GM19043 (cell line): ENCODE measurements at regions not wholly inside any gene's neighbourhood (a gene's known extent, or its start where the extent isn't known, plus 50 kb on each side); places are given as distances from the start of the nearest gene placed in this dataset.
"Not testable (repeated sequence)": the region's sequence is repeated elsewhere in the genome, so short reads cannot be mapped to it uniquely, and the experiment has no call there.

Experiments used
- ATAC-seq: cut with Tn5 transposase; IDR thresholded peaks from one replicate; pipeline ENCODE4 v1.9.1; 2021; ENCODE audit warnings: low read depth; ENCODE audit not compliant: unreplicated experiment

DNA sequence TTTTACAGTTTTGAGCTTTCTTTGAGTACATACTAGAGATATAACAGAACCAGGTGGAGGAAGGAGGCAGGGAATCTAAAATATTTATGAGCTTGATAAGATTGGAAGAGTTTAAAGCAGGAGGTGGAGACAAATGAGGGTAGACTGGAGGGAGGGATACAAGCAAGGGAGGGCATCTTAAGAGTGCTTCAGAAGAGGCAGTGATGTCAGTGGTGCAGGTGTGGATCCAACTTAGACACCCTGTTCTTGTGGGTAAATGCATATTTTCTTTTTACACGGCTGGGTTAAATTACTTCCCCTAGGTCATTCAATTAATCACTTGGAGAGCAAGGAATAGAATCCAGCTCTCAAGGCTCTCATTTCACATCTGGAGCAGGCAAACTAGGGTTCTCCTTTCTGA is 146.1 kb upstream of the LRIG3 start:
- no peak for ATAC-seq

DNA sequence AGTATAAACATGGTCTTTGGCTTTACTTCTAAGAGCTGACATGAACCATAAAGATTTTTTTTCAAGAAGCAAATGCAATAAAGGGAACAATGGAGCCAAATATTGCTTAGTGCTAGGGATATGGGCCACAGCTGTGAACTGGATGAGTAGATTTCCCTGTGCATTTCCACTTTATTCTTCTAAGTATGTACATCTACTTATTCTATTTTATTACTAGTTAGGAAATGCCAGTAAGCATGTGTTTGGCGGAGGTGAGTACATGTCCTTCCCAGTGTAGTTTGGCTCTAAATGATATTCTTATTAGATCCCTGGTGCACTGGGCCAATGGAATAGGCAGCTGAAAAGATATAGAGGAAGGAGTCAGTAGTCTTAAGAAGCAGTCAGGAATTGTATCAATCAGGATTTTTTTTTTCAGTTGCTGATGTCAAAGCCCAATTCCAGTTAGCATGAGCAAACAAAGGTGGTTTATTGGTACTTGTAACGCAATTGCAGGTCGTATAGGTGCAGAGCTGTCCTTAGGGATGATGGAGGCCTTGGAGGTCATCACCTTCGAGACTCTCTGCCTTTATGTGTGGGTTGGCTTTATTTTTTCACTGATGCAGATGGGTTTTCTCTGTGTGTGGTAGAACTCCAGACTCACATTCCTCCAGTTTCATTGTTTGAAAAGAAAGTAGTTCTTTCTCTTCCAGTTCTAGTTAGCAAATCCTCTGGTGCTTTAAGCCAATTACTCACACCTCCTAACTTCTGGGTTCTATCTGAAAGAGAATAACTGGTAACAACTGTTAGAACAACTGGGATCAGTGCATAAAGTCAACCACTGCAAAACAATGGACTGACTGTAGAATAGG is 139.0 kb upstream of the LRIG3 start:
- no peak for ATAC-seq

DNA sequence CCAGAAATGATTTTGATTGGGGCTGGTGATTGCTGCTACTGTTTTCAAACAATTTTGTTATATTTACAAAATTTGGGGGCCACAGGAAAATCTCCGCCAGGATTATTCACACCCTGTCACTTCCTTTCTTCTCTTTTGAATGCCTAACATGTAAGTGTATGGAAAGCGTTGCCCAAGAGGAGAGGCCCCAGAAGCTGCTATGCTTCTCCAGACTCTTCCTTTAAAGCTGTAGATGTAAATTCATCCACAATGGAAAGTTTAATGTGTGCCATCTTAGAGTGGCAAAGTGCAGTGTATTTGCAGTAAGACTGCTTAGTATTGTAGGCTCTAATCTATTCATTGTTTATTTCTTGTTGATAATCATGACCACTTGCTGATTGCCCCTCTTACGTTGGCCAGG is 136.7 kb upstream of the LRIG3 start:
- ATAC-seq: no peak

DNA sequence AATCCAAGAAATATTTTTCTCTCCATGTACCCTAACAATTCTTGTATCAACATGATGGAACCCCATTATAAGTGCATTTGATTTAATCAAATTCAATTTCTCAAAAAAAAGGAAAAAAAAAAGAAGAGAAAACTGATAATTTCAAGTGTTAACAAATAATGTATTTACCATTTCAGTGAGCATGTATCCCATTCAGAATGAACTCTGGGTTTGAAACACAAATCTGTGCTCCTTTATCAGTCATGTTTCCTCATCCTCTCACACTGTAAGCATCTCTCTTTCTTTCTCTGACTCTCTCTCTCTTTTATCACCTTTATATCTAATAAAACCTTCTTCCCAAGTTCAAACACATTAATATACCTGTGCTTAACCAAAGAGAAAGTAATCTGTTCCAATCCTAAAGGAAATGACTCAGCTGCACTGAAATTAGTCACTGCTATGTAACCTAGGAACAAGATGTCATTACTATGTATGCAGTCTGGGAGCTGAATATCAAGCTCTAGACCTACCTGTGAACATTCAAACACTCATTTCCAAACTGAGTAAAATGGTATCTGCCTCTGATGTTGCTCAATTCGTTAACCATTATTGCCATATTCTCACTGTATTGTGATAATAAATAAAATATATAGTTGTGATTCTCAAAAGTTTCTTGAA is 135.0 kb upstream of the LRIG3 start:
- ATAC-seq: peak; percentile 68

DNA sequence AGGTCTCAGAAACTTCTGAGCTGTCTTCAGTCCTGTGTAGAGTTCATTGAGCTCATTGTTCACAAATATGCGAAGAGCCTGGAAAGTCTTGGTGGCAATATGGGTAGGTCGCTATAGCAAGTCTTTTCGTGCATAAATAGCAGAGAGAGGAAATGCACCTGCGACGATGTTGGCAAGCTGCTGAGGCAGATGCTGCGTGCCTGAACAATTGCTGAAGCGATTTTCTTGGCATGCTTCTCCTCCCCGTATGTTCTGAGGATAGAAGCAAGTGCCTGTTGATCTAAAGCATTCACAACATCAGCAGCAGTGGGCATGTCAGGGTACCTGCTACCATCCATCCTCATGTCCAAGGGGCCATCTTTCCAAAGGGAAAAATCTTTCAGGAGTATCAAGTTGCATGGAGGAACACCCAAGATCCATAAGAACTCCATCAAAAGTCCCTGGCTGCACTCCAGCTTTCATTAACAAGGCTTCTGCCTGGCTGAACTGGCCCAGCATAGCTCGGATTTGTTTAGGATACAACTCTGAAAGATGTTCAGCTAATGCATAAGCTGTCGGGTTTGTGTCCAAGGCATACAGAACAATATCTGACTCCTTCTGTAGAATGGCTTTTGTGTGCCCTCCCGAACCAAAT is 133.1 kb upstream of the LRIG3 start:
- ATAC-seq: not testable (repeated sequence)

DNA sequence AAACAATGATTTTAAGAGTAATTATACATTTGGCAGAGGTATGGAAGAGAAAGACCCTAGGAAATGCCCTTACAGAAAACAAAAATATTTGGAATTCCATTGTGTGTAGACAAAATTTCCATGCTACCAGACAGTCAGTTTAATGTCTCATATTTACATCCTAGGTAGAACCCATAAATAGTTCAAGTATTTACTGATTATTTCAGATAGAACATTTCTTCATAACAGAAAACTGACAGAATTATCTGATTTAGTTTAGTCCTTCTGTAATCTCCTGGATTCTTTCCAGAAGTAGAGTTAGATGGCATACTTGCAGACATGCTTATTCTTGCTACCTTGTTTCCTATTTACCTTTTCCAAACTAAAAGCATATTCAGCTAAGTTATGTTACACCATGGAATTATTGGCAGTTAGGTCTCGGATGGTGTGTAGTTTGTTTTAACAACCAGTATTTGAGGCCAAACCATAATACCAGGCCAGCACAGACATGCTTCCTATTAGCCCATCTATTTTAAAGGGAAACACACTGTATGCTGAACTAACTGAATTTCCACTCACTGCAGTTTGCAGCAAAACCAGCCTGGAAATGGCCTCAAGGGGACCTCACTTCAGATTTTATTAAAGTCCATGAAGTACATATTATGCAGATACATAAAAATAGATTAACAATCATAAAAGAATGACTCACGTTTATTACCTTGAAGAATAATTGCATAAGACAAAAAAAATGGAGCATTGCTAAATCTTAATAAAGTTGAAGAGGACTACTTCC is 126.6 kb upstream of the LRIG3 start:
- no peak for ATAC-seq

DNA sequence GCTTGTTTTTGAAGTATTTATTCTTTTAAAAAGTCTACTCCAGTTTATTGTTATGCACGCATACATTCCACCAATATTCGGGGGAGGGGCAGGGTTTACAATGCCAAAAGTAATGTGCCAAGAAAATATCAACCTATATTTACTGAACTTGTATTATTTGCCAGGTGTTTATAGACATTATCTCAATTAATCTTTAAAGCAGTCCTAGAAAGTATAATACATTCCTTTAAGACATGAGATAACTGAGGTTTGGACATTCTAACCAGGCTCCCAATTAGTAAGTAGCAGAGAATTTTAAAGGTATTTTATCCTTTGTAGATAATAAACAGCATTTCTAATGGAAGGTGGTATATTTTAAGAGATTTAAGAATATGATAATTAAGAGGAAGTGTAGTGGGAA is 124.5 kb upstream of the LRIG3 start:
- no peak for ATAC-seq

DNA sequence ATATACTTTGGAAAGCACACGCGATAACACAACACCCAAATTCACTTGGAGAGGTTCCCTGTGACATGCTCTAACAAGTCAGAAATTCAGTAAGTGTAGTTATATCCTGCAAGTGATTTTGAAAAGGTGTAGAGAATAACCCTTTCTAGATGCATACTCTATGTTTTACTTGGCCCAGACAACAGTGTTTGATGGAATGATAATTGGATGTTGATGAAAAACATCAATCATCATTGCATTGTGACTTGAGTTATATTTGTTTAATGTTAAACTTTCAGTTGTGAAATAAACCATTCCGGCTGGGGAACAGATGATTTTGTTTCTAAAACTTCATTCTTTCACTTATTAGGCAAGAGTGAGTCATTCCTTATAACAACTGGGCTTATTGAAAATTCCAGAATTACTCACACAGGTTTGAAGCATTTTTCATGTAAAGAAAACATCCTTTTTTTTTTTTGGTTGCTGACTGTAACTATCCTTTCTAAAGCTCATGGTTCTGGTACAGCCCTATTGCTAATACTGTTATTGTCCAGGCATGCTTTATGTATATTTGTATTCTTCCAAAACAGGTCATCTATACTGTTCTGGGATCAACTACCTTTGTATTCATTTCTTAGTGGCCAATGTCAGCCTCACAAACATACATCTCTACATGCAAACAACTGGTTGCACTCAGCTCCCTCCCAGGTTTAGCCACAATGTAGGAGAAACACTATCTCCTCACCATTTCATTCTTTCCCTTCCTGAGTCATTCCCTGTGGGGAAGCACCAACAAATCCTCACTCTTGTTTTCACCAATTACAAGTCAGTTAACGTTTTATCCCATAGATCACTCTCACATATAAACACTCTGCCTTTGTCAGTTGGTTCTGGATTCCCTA is 121.2 kb upstream of the LRIG3 start:
- ATAC-seq: no peak

DNA sequence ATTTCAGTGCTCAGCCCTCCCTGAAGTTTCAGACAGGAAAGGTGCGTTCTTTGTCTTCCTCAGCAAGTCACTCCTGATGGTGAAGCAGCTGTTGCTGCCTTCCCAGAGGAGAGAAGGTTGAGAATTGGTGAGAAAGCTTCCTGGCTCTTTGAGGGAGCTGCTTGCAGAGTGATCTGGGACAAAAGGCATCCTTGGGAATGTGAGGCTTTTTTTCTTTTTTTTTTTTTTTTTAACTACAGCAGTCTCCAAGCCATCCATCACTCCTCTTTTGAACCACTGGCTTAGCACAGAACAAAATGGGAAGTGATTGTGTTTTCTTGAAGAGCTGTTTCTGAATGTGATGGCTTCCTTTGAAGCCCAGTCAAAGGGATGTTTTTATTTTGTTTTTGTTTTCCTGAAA is 120.4 kb upstream of the LRIG3 start:
- no peak for ATAC-seq

DNA sequence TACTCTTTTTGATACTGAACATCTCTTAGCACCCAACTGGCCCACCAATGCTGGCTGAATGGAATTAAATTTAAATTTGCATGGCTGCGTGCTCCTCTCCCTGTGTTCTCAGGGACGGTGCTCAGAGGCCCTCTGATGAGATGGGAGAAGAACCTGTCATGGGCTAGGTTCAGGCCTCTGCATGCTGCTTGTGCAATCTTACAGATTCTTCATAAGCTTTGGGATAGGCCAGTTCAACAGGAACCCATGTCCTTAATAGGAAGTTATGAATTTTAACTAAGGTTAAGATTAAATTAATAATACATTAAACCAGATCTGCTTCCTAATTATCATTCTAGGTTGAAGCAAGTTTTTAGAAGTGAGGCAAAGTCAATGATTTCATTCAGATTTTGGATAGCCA is 119.7 kb upstream of the LRIG3 start:
- no peak for ATAC-seq

DNA sequence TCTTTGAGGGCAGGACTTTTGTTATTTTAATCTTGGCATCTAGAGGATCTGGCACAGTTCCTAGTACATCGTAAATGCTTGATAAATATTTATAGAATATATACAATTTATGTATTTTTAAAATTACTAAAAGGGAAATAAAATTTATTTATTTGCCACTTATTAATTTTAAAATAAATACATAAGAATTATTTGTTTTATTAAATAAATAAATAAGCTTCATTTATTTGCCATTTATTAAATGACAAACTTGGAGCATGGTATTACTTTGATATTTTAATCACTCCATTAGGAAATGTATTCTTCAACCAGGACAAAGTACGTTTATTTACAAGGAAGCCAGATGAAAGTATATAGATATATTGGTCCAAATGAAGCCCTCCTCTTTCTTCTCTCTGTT is 118.7 kb upstream of the LRIG3 start:
- no peak for ATAC-seq

DNA sequence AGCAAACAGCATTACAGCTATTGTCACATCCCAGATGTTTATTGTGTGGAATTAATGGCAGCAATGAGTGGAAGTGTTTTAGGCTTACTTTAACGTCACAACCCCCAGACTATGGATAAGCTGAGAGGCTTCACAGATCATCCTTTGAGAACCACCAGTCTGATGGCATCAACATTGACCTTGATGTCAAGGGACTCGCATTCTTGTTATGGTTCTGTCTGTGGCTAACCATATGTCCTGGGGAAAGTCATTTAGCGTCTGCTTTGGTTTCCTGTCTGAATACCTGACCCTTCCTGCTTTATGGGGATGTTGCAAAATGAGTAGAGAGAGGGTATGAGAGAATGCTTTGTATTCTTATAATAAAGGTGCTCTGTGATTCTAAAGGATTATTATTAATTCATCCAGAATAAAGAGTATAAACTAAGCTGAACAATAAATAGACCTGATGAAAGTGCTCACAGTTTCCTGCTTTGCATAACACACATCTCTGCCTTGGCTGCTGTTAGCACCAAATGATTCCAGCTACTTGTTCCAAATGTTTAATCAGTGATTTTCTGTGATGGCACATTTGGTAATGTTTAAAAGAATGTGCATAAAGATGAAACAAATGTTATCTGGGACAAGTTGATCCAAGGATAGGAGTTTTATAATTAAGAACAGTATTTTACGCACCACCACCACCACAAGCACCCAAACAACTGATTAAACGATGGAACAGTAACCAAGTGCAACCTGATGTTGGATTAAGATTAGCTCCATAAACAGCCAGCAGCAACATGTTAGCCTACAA is 116.9 kb upstream of the LRIG3 start:
- ATAC-seq: no peak

DNA sequence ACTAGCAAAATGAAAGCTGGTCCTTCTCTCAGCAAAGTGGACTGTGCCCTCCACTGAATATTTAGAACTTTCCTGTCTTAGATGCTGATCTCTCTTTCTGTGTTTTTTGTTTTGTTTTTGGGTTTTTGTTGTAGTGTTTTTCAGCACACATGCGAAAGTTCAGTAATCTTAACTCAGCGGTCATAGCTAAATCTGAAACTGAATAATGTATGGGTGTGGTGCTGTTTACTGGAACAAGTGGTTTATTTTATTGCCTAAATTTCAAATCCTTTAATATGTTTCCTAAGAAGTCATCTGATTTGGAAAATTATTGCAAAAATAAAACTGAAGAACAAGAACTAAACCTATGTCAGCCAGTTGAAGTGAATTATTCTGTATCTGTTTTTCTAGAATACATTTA is 116.0 kb upstream of the LRIG3 start:
- ATAC-seq: no peak

DNA sequence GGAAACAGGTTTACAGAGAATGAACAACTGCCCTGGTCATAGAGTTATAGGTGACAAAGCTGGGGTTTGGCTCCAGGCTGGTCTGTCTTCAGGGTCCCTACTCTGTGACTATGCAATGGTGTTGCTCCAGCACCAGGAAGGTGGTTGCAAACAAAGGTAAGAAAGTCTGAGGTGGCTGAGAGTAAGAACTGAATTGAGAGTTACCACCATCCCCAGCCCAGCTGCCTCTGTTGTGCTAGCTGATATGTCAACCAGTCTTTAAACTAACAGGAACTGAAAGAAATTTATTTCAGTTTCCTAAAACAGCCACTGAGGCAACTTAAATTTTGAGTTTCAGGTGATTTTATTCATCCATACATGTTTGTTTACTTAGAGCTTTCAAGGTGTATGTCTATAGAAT is 111.0 kb upstream of the LRIG3 start:
- no peak for ATAC-seq

DNA sequence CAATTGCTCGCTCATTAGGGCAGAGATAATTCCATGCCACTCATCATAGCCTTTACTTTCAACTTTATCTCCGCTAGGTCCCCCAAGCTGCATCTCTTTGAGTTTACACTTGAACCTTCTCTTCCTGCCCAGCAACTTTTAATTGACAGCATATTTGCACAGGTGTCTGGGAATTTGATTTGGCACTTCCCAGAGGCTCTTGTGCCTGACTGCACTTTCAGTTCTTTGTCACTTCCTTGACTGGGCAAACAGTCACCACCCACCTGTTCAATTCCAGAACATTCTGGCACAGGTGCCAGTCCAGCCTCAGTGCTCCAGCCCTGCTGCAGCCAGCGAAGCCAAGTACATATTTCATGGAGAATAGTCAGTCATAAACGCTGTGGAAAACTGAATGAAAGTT is 110.1 kb upstream of the LRIG3 start:
- no peak for ATAC-seq

DNA sequence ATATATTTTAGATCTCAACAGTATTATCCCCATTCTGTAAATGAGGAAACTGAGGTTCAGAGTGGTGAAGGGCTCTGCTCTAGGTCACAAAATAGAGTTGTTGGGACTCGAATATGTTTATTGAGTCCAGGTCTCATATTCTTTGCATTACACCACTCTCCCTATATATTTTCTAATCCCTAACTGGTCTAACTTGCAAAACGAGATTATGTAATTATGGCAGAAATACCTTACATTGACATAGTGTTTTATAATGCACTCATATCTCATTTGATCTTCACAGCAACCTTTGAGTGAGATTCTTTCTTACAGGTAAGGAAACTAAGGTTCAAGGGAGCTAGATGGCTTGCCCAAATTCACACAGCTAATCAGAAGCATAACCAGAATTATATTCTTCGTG is 106.9 kb upstream of the LRIG3 start:
- ATAC-seq: no peak

DNA sequence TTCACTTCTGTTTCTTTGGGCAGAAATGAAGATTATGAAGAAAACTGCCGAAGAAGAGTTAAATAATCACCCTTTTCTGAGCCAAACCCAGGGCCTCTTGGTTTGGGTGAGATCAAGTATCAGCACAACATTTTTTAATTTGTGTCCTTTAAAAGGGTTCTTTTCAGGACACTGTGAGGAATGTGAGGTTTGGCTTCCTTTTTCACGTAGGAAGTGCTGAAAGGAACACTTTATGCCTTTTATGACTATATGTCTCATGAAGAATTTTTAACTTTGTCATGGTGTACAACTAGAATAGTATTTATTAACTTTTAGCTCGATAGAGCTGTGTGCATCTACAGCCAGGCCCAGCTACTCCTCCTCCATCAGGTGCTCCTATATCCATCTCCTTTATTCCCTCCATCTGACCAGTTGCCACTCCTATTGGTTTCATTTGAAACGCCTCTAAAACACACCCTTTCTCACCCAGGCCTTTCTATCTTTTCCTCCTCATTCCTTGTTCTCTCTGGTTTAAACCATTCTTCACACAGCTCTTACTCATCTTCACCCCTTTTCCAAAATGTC is 103.6 kb upstream of the LRIG3 start:
- no peak for ATAC-seq

DNA sequence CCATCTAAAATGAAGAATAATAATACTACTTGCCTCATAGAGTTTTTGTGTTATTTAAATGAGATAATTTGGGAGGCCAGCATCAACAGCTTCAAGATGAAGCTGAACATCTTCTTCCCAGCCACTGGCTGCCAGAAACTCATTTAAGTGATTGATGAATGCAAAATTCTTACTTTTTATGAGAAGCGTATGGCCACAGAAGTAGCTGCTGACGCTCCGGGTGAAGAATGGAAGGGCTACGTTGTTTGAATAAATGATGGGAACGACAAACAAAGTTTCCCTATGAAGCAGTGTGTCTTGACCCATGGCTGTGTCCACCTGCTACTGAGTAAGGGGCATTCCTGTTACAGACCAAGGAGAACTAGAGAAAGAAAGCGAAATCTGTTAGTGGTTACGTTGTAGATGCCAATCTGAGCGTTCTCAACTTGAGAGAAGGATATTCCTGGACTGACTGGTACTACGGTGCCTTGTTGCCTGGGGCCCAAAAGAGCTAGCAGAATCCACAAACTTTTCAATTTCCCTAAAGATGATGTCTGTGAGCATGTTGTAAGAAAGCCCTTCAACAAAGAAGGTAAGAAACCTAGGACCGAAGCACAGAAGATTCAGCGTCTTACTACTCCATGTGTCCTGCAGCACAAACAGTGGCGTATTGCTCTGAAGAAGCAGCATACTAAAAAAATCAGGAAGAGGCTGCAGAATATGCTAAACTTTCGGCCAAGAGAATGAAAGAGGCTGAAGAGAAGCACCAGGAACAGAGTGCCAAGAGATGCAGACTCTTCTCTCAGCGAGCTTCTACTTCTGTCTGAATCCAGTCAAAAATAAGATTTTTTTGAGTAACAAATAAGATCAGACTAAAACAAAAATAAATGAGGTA is 100.0 kb upstream of the LRIG3 start:
- no peak for ATAC-seq
